H9 (cell line): ENCODE measurements at regions not wholly inside any gene's neighbourhood (a gene's known extent, or its start where the extent isn't known, plus 50 kb on each side); places are given as distances from the start of the nearest gene placed in this dataset.

Source experiments
- DNase-seq: peaks from one replicate; pipeline ENCODE4 v3.0.0-alpha.2; 2017
- H2AFZ ChIP-seq: one replicate; pipeline ENCODE4 v1.6.1; 2013; ENCODE audit warnings: mild to moderate bottlenecking, low read length, control low read depth, moderate library complexity
- H2AK5ac ChIP-seq: 2 replicates; pipeline ENCODE4 v1.6.1; 2013; ENCODE audit warnings: low read length, control low read depth, mixed read lengths; ENCODE audit not compliant: insufficient read length
- H2BK120ac ChIP-seq: one replicate; pipeline ENCODE4 v1.6.1; 2013; ENCODE audit warnings: low read depth, mild to moderate bottlenecking, low read length, control low read depth, inconsistent platforms; ENCODE audit not compliant: poor library complexity, severe bottlenecking
- H2BK12ac ChIP-seq: 2 replicates; pipeline ENCODE4 v1.6.1; 2013; ENCODE audit warnings: low read length, control low read depth, mixed read lengths, low read depth; ENCODE audit not compliant: insufficient read length
- H2BK15ac ChIP-seq: 2 replicates; pipeline ENCODE4 v1.6.1; 2013; ENCODE audit warnings: low read depth, low read length, control low read depth
- H2BK20ac ChIP-seq: one replicate; pipeline ENCODE4 v1.6.1; 2013; ENCODE audit warnings: low read depth, mild to moderate bottlenecking, low read length, control low read depth, inconsistent platforms; ENCODE audit not compliant: poor library complexity, severe bottlenecking
- H2BK5ac ChIP-seq: 2 replicates; pipeline ENCODE4 v1.6.1; 2013; ENCODE audit warnings: low read length, control low read depth, mixed read lengths; ENCODE audit not compliant: insufficient read length
- H3K14ac ChIP-seq: 2 replicates; pipeline ENCODE4 v1.6.1; 2013; ENCODE audit warnings: low read length, control low read depth; ENCODE audit not compliant: insufficient read depth
- H3K18ac ChIP-seq: 2 replicates; pipeline ENCODE4 v1.6.1; 2013; ENCODE audit warnings: low read depth, mild to moderate bottlenecking, mixed read lengths, low read length, control low read depth; ENCODE audit not compliant: insufficient read length
- H3K23ac ChIP-seq: 2 replicates; pipeline ENCODE4 v1.6.1; 2013; ENCODE audit warnings: low read length, control low read depth, mixed read lengths, low read depth; ENCODE audit not compliant: insufficient read length
- H3K23me2 ChIP-seq: 2 replicates; pipeline ENCODE4 v1.6.1; 2013; ENCODE audit warnings: low read depth, mild to moderate bottlenecking, mixed read lengths, low read length, control low read depth; ENCODE audit not compliant: insufficient read length, poor library complexity, severe bottlenecking
- H3K27ac ChIP-seq: 2 replicates; pipeline ENCODE4 v1.5.1; 2013; ENCODE audit warnings: low read length, control low read depth, mixed read lengths, low read depth; ENCODE audit not compliant: insufficient read length
- H3K27me3 ChIP-seq: 2 replicates; pipeline ENCODE4 v1.6.1; 2013; ENCODE audit warnings: low read length, control low read depth, inconsistent platforms; ENCODE audit not compliant: insufficient read depth
- H3K4ac ChIP-seq: 2 replicates; pipeline ENCODE4 v1.6.1; 2013; ENCODE audit warnings: low read depth, mild to moderate bottlenecking, control low read depth, inconsistent platforms, low read length, moderate library complexity
- H3K4me1 ChIP-seq: 2 replicates; pipeline ENCODE4 v1.6.1; 2013; ENCODE audit warnings: low read length, control low read depth, inconsistent platforms; ENCODE audit not compliant: insufficient read depth
- H3K4me2 ChIP-seq: 2 replicates; pipeline ENCODE4 v1.6.1; 2013; ENCODE audit warnings: low read length, control low read depth, mixed read lengths; ENCODE audit not compliant: insufficient read length, insufficient read depth
- H3K56ac ChIP-seq: 2 replicates; pipeline ENCODE4 v1.6.1; 2013; ENCODE audit warnings: low read depth, mild to moderate bottlenecking, mixed read lengths, low read length, control low read depth; ENCODE audit not compliant: insufficient read length
- H3K79me1 ChIP-seq: 2 replicates; pipeline ENCODE4 v1.6.1; 2013; ENCODE audit warnings: low read depth, mild to moderate bottlenecking, moderate library complexity, low read length, control low read depth, inconsistent platforms; ENCODE audit not compliant: insufficient read depth, poor library complexity, severe bottlenecking
- H3K79me2 ChIP-seq: 2 replicates; pipeline ENCODE4 v1.6.1; 2013; ENCODE audit warnings: low read length, control low read depth, inconsistent platforms; ENCODE audit not compliant: insufficient read depth
- H3K9ac ChIP-seq: 2 replicates; pipeline ENCODE4 v1.6.1; 2013; ENCODE audit warnings: low read length, control low read depth, mixed read lengths; ENCODE audit not compliant: insufficient read length; ENCODE audit errors: extremely low read depth
- H3K9me3 ChIP-seq: one replicate; pipeline ENCODE4 v1.6.1; 2013; ENCODE audit warnings: low read depth, low read length, inconsistent platforms; ENCODE audit not compliant: control insufficient read depth
- H3T11ph ChIP-seq: one replicate; pipeline ENCODE4 v1.6.1; 2013; ENCODE audit warnings: mild to moderate bottlenecking, low read length, control low read depth, inconsistent platforms
- H4K20me1 ChIP-seq: one replicate; pipeline ENCODE4 v1.6.1; 2013; ENCODE audit not compliant: control insufficient read depth, insufficient read length, insufficient read depth
- H4K5ac ChIP-seq: 2 replicates; pipeline ENCODE4 v1.6.1; 2013; ENCODE audit warnings: low read depth, mild to moderate bottlenecking, mixed read lengths, low read length, control low read depth; ENCODE audit not compliant: insufficient read length
- H4K8ac ChIP-seq: replicated peaks from 2 replicates; pipeline ENCODE4 v1.6.1; 2013; ENCODE audit warnings: low read length, control low read depth, mixed read lengths, low read depth; ENCODE audit not compliant: insufficient read length
- H4K91ac ChIP-seq: 2 replicates; pipeline ENCODE4 v1.6.1; 2013; ENCODE audit warnings: low read depth, mild to moderate bottlenecking, moderate library complexity, mixed read lengths, low read length, control low read depth; ENCODE audit not compliant: insufficient read length
- H3K27ac Mint-ChIP-seq, 3 experiments: 2 replicates in 2 of 3; 3 replicates in 1 of 3; pipeline ENCODE4 v1.8.0; 2020 to 2021; ENCODE audit warnings: mixed read lengths in 3 of 3, mild to moderate bottlenecking in 1 of 3, moderate library complexity in 1 of 3
- H3K27me3 Mint-ChIP-seq: 2 replicates; pipeline ENCODE4 v1.8.0; 2021; ENCODE audit warnings: low read depth, mild to moderate bottlenecking, moderate library complexity, mixed read lengths
- H3K36me3 Mint-ChIP-seq, 3 experiments: 2 replicates in 2 of 3; 3 replicates in 1 of 3; pipeline ENCODE4 v1.8.0; 2020 to 2021; ENCODE audit warnings: low read depth in 3 of 3, mixed read lengths in 3 of 3; ENCODE audit not compliant: insufficient read depth in 1 of 3
- H3K4me1 Mint-ChIP-seq, 2 experiments: 2 replicates each; pipeline ENCODE4 v1.8.0; 2020; ENCODE audit warnings: mixed read lengths in 2 of 2
- H3K4me3 Mint-ChIP-seq, 2 experiments: 2 replicates in 1 of 2; 3 replicates in 1 of 2; pipeline ENCODE4 v1.8.0; 2020 to 2021; ENCODE audit warnings: mild to moderate bottlenecking in 2 of 2, mixed read lengths in 2 of 2, moderate library complexity in 1 of 2
- H3K9me3 Mint-ChIP-seq, 2 experiments: 2 replicates in 1 of 2; 3 replicates in 1 of 2; pipeline ENCODE4 v1.8.0; 2020; ENCODE audit warnings: mild to moderate bottlenecking in 2 of 2, mixed read lengths in 2 of 2, moderate library complexity in 1 of 2
- WGBS: extraction: QIAGEN DNeasy Blood & Tissue Kit; methylation state at CpG from one replicate; pipeline ENCODE4 v1.1.7; 2013; ENCODE audit warnings: missing lambda C conversion rate, low lambda C conversion rate, mixed read lengths; ENCODE audit not compliant: insufficient read length; ENCODE audit errors: extremely low coverage; 5-methylcytosine and 5-hydroxymethylcytosine counted together
- TF ChIP-seq, protein P1 (sequence below): fragments of 200-600 bp; sonication (generic); conservative IDR thresholded peaks from 3 replicates; pipeline ENCODE4 v1.8.0; 2021; ENCODE audit warnings: antibody characterized with exemption, mild to moderate bottlenecking

DNA sequence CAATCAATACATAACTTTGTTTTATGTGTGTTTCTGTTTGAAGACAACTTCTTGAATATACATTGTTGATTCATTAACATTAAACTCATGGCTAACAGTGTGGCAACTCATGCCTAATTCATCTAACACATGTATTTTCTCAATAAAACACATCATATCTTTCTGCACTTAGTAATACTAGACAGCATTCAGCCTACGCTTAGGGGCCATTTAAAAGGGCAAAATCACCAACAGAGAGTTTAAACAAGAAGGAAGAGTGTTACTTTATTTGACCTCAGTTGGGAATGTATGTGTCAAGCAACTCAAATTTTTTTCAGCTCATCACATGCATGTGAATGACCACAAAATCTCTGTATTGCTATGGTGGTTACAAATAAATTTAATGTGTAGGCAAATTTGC is 128.8 kb upstream of the AADACL2 start:
- Histone ChIP-seq H3K27me3 (no peaks in the 10 kb centered on the region), H3K9me3 (no peaks in the 10 kb centered on the region), H3K27ac (no peak overlapping the region), H3K4me2 (no peak overlapping the region), H2BK12ac (no peak overlapping the region), H4K5ac (no peak overlapping the region), H3K14ac (no peak overlapping the region), H4K91ac (no peak overlapping the region), H4K20me1 (no peaks in the 10 kb centered on the region), H3K56ac (no peak overlapping the region), H3K18ac (no peak overlapping the region), H4K8ac (no peak overlapping the region), H2AFZ (no peak overlapping the region), H3K79me2 (no peaks in the 10 kb centered on the region), H3K4ac (no peak overlapping the region), H3K23me2 (no peaks in the 10 kb centered on the region), H2BK120ac (no peak overlapping the region), H2AK5ac (no peak overlapping the region), H2BK20ac (no peak overlapping the region), H3K4me1 (no peaks in the 10 kb centered on the region), H2BK15ac (no peak overlapping the region), H2BK5ac (no peak overlapping the region), H3K79me1 (no peaks in the 10 kb centered on the region), H3T11ph (no peak overlapping the region), H3K23ac (no peak overlapping the region), H3K9ac (no peak overlapping the region)
- Mint-ChIP-seq H3K27me3 (no peaks in the 10 kb centered on the region), H3K27ac (no peak overlapping the region), H3K4me3 (no peak overlapping the region), H3K36me3 (no peaks in the 10 kb centered on the region), H3K9me3 (no peaks in the 10 kb centered on the region; a peak in 1 of 5 replicates), H3K4me1 (no peaks in the 10 kb centered on the region)
- DNase-seq: no peak
- TF ChIP-seq, protein P1, sequence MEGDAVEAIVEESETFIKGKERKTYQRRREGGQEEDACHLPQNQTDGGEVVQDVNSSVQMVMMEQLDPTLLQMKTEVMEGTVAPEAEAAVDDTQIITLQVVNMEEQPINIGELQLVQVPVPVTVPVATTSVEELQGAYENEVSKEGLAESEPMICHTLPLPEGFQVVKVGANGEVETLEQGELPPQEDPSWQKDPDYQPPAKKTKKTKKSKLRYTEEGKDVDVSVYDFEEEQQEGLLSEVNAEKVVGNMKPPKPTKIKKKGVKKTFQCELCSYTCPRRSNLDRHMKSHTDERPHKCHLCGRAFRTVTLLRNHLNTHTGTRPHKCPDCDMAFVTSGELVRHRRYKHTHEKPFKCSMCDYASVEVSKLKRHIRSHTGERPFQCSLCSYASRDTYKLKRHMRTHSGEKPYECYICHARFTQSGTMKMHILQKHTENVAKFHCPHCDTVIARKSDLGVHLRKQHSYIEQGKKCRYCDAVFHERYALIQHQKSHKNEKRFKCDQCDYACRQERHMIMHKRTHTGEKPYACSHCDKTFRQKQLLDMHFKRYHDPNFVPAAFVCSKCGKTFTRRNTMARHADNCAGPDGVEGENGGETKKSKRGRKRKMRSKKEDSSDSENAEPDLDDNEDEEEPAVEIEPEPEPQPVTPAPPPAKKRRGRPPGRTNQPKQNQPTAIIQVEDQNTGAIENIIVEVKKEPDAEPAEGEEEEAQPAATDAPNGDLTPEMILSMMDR: no peak
- WGBS: no CpG with 5 or more reads among the region's 1 CpG
